Endothelial cell (in vitro differentiated cells): ENCODE measurements at regions not wholly inside any gene's neighbourhood (a gene's known extent, or its start where the extent isn't known, plus 50 kb on each side); places are given as distances from the start of the nearest gene placed in this dataset.

Experiments used
- DNase-seq: peaks from one replicate; pipeline ENCODE4 v3.0.0; 2021; ENCODE audit warnings: low spot score
- H3K27ac Mint-ChIP-seq: one replicate; pipeline ENCODE4 v1.8.0; 2021; ENCODE audit warnings: mixed read lengths, inconsistent platforms; ENCODE audit not compliant: unreplicated experiment
- H3K27me3 Mint-ChIP-seq: one replicate; pipeline ENCODE4 v1.8.0; 2021; ENCODE audit warnings: mild to moderate bottlenecking, moderate library complexity, mixed read lengths, inconsistent platforms; ENCODE audit not compliant: unreplicated experiment
- H3K36me3 Mint-ChIP-seq: one replicate; pipeline ENCODE4 v1.8.0; 2021; ENCODE audit warnings: mild to moderate bottlenecking, low read depth, mixed read lengths, inconsistent platforms; ENCODE audit not compliant: unreplicated experiment
- H3K4me1 Mint-ChIP-seq: one replicate; pipeline ENCODE4 v1.8.0; 2021; ENCODE audit warnings: mild to moderate bottlenecking, mixed read lengths, inconsistent platforms; ENCODE audit not compliant: unreplicated experiment
- H3K4me3 Mint-ChIP-seq: one replicate; pipeline ENCODE4 v1.8.0; 2021; ENCODE audit warnings: mild to moderate bottlenecking, mixed read lengths, inconsistent platforms; ENCODE audit not compliant: unreplicated experiment
- H3K9me3 Mint-ChIP-seq: one replicate; pipeline ENCODE4 v1.8.0; 2021; ENCODE audit warnings: mixed read lengths, inconsistent platforms; ENCODE audit not compliant: unreplicated experiment
- CTCF ChIP-seq: fragments of 200-600 bp; sonication (generic); IDR thresholded peaks from one replicate; pipeline ENCODE4 v1.5.0; 2021; ENCODE audit warnings: antibody characterized with exemption; ENCODE audit not compliant: unreplicated experiment

DNA sequence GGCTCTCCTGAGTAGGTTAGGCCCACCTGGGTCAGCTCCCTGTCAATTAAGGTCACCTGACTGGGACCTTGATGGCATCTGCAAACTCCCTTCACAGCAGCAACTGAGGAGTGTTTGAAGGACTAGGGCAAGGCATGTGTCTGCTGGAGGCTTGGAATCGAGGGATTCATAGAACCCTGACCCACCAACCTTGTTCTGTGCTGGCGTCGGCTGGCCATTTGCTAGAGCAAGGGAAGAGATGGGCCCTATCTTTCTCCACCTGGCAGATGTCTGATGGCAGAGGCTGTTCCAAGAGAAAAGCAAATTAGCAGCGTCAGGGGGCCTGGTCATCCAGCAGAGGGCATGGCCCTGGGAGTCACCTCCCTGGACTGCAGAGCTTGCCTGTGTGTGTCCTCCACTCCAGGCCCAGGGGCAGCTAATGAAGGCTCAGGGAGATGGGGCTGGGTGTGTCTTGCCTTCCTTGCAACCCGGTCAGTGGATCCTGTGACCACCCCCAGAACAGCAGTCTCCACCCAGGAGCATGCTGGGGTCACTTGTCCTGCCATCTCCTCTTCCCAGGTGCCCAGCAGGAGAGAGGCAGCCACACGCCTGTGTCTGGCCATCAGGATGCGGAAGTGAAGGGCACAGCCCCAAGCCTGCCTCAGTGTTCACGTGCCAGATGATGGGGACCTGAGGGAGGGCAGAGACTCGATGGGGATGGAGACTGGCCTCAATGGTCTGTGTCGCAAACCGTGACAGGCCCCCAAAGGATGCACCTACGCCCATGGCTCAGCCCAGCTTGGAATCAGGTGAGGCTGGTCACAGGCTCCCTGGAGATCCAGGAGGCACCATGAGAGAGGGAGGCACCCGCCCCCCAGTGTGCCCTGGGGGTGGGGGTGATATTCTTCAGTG lies 53.9 kb downstream of the BARX1 start:
- Mint-ChIP-seq H3K36me3 (no peaks in the 10 kb centered on the region), H3K4me3 (no peak overlapping the region), H3K9me3 (no peaks in the 10 kb centered on the region), H3K27me3 (peaks cover 1% of the 10 kb centered on the region), H3K4me1 (peaks cover 2% of the 10 kb centered on the region), H3K27ac (no peak overlapping the region)
- TF ChIP-seq CTCF = no peak
- DNase-seq = no peak

GRCh38 chr9:93900436-93900819 lies 54.7 kb downstream of the BARX1 start:
- no peak overlapping the region for H3K4me3 Mint-ChIP-seq
- peaks cover 2% of the 10 kb centered on the region for H3K4me1 Mint-ChIP-seq
- no peak for TF ChIP-seq CTCF
- no peaks in the 10 kb centered on the region for H3K9me3 Mint-ChIP-seq
- H3K36me3 Mint-ChIP-seq = no peaks in the 10 kb centered on the region
- no peak for DNase-seq
- H3K27me3 Mint-ChIP-seq = peaks cover 1% of the 10 kb centered on the region
- peak overlapping the region; percentile 57 for H3K27ac Mint-ChIP-seq

- TF ChIP-seq CTCF = no peak
- H3K4me1 Mint-ChIP-seq = peaks cover 2% of the 10 kb centered on the region
- H3K27ac Mint-ChIP-seq = peak overlapping the region; percentile 57
- H3K9me3 Mint-ChIP-seq = no peaks in the 10 kb centered on the region
- no peak overlapping the region for H3K4me3 Mint-ChIP-seq
- H3K36me3 Mint-ChIP-seq = no peaks in the 10 kb centered on the region
- peaks cover 1% of the 10 kb centered on the region for H3K27me3 Mint-ChIP-seq
- DNase-seq = no peak
These were observed 55.3 kb downstream of the BARX1 start for GRCh38 chr9:93899609-93900435.

GRCh38 chr9:93898502-93899426 lies 56.4 kb downstream of the BARX1 start:
- TF ChIP-seq CTCF = no peak
- Mint-ChIP-seq H3K9me3 (no peaks in the 10 kb centered on the region), H3K27me3 (peaks cover 1% of the 10 kb centered on the region), H3K4me1 (peaks cover 2% of the 10 kb centered on the region), H3K36me3 (no peaks in the 10 kb centered on the region), H3K4me3 (no peak overlapping the region), H3K27ac (no peak overlapping the region)
- no peak for DNase-seq
